ENCODE measurements at regions not wholly inside any gene's neighbourhood (a gene's known extent, or its start where the extent isn't known, plus 50 kb on each side); places are given as distances from the start of the nearest gene placed in this dataset.
"Not testable (repeated sequence)": the region's sequence is repeated elsewhere in the genome, so short reads cannot be mapped to it uniquely, and the experiment has no call there.

GRCh38 chr4:81595287-81595686 is 123.6 kb upstream of the RASGEF1B start:
- H3K27ac Mint-ChIP-seq: no peak overlapping the region
- no peak for DNase-seq
- TF ChIP-seq CTCF (IDR thresholded peaks at IDR 0.05): no peak
- H3K9me3 Mint-ChIP-seq: peaks cover 19% of the 10 kb centered on the region
- no peak overlapping the region for H3K4me3 Mint-ChIP-seq
- H3K27me3 Mint-ChIP-seq (ENCODE audit: low read depth, poor library complexity): peaks cover 11% of the 10 kb centered on the region
- H3K4me1 Mint-ChIP-seq: peaks cover 42% of the 10 kb centered on the region
- H3K36me3 Mint-ChIP-seq (ENCODE audit: low read depth): no peaks in the 10 kb centered on the region

GRCh38 chr4:81594490-81595159 is 122.9 kb upstream of the RASGEF1B start:
- DNase-seq: no peak
- Mint-ChIP-seq H3K27me3 (ENCODE audit: low read depth, poor library complexity) (peaks cover 11% of the 10 kb centered on the region), H3K36me3 (ENCODE audit: low read depth) (no peaks in the 10 kb centered on the region), H3K27ac (no peak overlapping the region), H3K9me3 (peaks cover 19% of the 10 kb centered on the region), H3K4me1 (peaks cover 36% of the 10 kb centered on the region), H3K4me3 (no peak overlapping the region)
- no peak for TF ChIP-seq CTCF (IDR thresholded peaks at IDR 0.05)

GRCh38 chr4:81592701-81593100 is 121.0 kb upstream of the RASGEF1B start:
- Mint-ChIP-seq H3K36me3 (ENCODE audit: low read depth) (no peaks in the 10 kb centered on the region), H3K27me3 (ENCODE audit: low read depth, poor library complexity) (peaks cover 8% of the 10 kb centered on the region), H3K4me1 (peaks cover 31% of the 10 kb centered on the region), H3K9me3 (peaks cover 4% of the 10 kb centered on the region), H3K27ac (no peak overlapping the region), H3K4me3 (no peak overlapping the region)
- no peak for DNase-seq
- no peak for TF ChIP-seq CTCF (IDR thresholded peaks at IDR 0.05)

GRCh38 chr4:81590596-81590995 is 118.9 kb upstream of the RASGEF1B start:
- no peak for TF ChIP-seq CTCF (IDR thresholded peaks at IDR 0.05)
- Mint-ChIP-seq H3K4me1 (peaks cover 22% of the 10 kb centered on the region), H3K27me3 (ENCODE audit: low read depth, poor library complexity) (peaks cover 8% of the 10 kb centered on the region), H3K27ac (no peak overlapping the region), H3K36me3 (ENCODE audit: low read depth) (no peaks in the 10 kb centered on the region), H3K9me3 (no peaks in the 10 kb centered on the region), H3K4me3 (no peak overlapping the region)
- DNase-seq: no peak

GRCh38 chr4:81589262-81589661 is 117.6 kb upstream of the RASGEF1B start:
- peaks cover 8% of the 10 kb centered on the region for H3K27me3 Mint-ChIP-seq (ENCODE audit: low read depth, poor library complexity)
- no peak overlapping the region for H3K4me3 Mint-ChIP-seq
- H3K27ac Mint-ChIP-seq: no peak overlapping the region
- TF ChIP-seq CTCF (IDR thresholded peaks at IDR 0.05): no peak
- no peak for DNase-seq
- H3K9me3 Mint-ChIP-seq: no peaks in the 10 kb centered on the region
- H3K36me3 Mint-ChIP-seq (ENCODE audit: low read depth): no peaks in the 10 kb centered on the region
- H3K4me1 Mint-ChIP-seq: peaks cover 12% of the 10 kb centered on the region

DNA sequence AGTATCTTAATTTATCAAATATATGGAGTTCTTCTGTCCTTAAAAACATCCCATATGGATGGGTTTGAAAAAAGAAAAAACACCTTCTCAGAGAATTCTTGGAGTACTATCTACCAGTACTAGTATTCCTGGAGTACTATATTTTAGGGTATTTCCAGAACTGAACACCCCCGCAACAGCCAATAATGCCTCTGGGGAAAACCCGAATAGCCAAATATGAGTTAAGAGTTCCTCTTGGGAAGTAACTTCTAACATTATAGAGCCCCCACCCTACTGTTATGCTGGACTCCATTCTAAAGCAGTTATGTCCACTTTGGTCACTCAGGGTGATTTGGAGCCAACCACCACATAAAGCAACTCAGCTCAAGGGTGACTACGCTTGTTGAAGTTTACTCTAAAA is 115.0 kb upstream of the RASGEF1B start:
- H3K4me3 Mint-ChIP-seq: no peak overlapping the region
- H3K9me3 Mint-ChIP-seq: no peaks in the 10 kb centered on the region
- no peaks in the 10 kb centered on the region for H3K4me1 Mint-ChIP-seq
- peaks cover 3% of the 10 kb centered on the region for H3K27me3 Mint-ChIP-seq (ENCODE audit: low read depth, poor library complexity)
- DNase-seq: no peak
- H3K36me3 Mint-ChIP-seq (ENCODE audit: low read depth): no peaks in the 10 kb centered on the region
- no peak overlapping the region for H3K27ac Mint-ChIP-seq
- TF ChIP-seq CTCF (IDR thresholded peaks at IDR 0.05): no peak

DNA sequence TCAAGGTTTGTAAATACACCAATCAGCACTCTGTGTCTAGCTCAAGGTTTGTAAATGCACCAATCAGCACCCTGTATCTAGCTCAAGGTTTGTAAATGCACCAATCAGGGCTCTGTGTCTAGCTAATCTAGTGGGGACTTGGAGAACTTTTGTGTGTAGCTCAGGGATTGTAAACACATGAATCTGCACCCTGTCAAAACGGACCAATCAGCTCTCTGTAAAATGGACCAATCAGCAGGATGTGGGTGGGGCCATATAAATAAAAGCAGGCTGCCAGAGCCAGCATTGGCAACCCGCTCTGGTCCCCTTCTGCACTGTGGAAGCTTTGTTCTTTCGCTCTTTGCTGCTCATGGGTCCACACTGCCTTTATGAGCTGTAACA is 109.3 kb upstream of the RASGEF1B start:
- H3K27ac Mint-ChIP-seq; H3K9me3 Mint-ChIP-seq; H3K36me3 Mint-ChIP-seq (ENCODE audit: low read depth); H3K4me1 Mint-ChIP-seq; DNase-seq; H3K4me3 Mint-ChIP-seq; H3K27me3 Mint-ChIP-seq (ENCODE audit: low read depth, poor library complexity): not testable (repeated sequence)

All from nephron progenitor cell (in vitro differentiated cells).